Panc1 (cell line): ENCODE measurements at regions not wholly inside any gene's neighbourhood (a gene's known extent, or its start where the extent isn't known, plus 50 kb on each side); places are given as distances from the start of the nearest gene placed in this dataset.

Experiments used
- ATAC-seq: fragments of 200-7000 bp; cut with Tn5 transposase; 2 replicates; pipeline ENCODE4 v1.9.1; 2020; ENCODE audit warnings: mild to moderate bottlenecking, moderate library complexity
- BruUV-seq: library from RNA; stranded (reverse); fragments of 400-500 nt; replicated peaks from 2 replicates; lab custom pipeline; 2021; lab: Mats Ljungman, UMichigan
- CTCF ChIA-PET: fragments of 300-600 bp; sonication (Branson Sonifier 250); formaldehyde crosslinking; loops from one replicate; lab custom pipeline; 2022; ENCODE audit warnings: antibody characterized with exemption; lab: Charles Lee
- POLR2A ChIA-PET: fragments of 300-600 bp; sonication (Branson Sonifier 250); formaldehyde crosslinking; loops from one replicate; lab custom pipeline; 2022; ENCODE audit warnings: antibody characterized with exemption; lab: Charles Lee
- DNase-seq: peaks from one replicate; pipeline ENCODE4 v3.0.0-alpha.2; 2010; ENCODE audit warnings: low read depth, low spot score
- H3K27ac ChIP-seq: 2 replicates; pipeline ENCODE4 v1.5.1; 2011; ENCODE audit warnings: mild to moderate bottlenecking, low read length, inconsistent platforms
- H3K27me3 ChIP-seq: fragments of 200-500 bp; sonication (Bioruptor generic); 2 replicates; pipeline ENCODE4 v1.6.0; 2014; ENCODE audit warnings: low read length, inconsistent platforms; ENCODE audit not compliant: control insufficient read depth, insufficient read depth
- H3K36me3 ChIP-seq: fragments of 200-500 bp; sonication (Bioruptor generic); 2 replicates; pipeline ENCODE4 v1.5.1; 2014; ENCODE audit warnings: inconsistent platforms, mild to moderate bottlenecking, low read length, moderate library complexity; ENCODE audit not compliant: control insufficient read depth, insufficient read depth
- H3K4me1 ChIP-seq: 2 replicates; pipeline ENCODE4 v1.5.1; 2011; ENCODE audit warnings: inconsistent platforms, mild to moderate bottlenecking, low read length, moderate library complexity; ENCODE audit not compliant: control insufficient read depth, insufficient read depth
- H3K4me3 ChIP-seq, 2 experiments: 2 replicates each; pipeline ENCODE4 v1.5.1; 2011 to 2012; ENCODE audit warnings: low read depth in 2 of 2, low read length in 2 of 2, mild to moderate bottlenecking in 2 of 2, inconsistent platforms in 1 of 2, moderate library complexity in 1 of 2
- H3K9me3 ChIP-seq: fragments of 200-500 bp; sonication (Bioruptor generic); 2 replicates; pipeline ENCODE4 v1.5.1; 2014; ENCODE audit warnings: low read depth, mild to moderate bottlenecking, inconsistent platforms, low read length, moderate library complexity; ENCODE audit not compliant: control insufficient read depth, insufficient read depth
- POLR2AphosphoS5 ChIP-seq: IDR thresholded peaks from 2 replicates; pipeline ENCODE4 v1.6.1; 2012; ENCODE audit warnings: mild to moderate bottlenecking, low read depth, low read length, moderate library complexity
- SIN3A ChIP-seq: IDR thresholded peaks from 2 replicates; pipeline ENCODE4 v1.6.1; 2012; ENCODE audit warnings: low read depth, mild to moderate bottlenecking, low read length, moderate library complexity, borderline replicate concordance; ENCODE audit not compliant: insufficient read depth
- TCF7L2 ChIP-seq: IDR thresholded peaks from 2 replicates; pipeline ENCODE4 v1.6.1; 2011; ENCODE audit warnings: mild to moderate bottlenecking, low read depth, low read length, inconsistent platforms
- in situ Hi-C: cut with HindIII; loops from 2 replicates; pipeline ENCODE4 v1.10.0; 2016; ENCODE audit warnings: low sequenced_read_pairs, low pct_unique_long_range_greater_than_20kb
- intact Hi-C: fragments of 100-400 bp; cut with micrococcal nuclease; formaldehyde crosslinking; loops from one replicate; pipeline ENCODE4 v1.10.0; 2022; ENCODE audit not compliant: unreplicated experiment
- TF ChIP-seq, protein P1 (sequence below), 2 experiments: IDR thresholded peaks; 2 replicates each; pipeline ENCODE4 v1.6.1; 2011 to 2012; ENCODE audit warnings: low read depth in 2 of 2, control low read depth in 1 of 2, low read length in 1 of 2, mild to moderate bottlenecking in 1 of 2, moderate library complexity in 1 of 2; ENCODE audit not compliant: insufficient read depth in 1 of 2
- TF ChIP-seq, protein P2 (sequence below): fragments of 450-650 bp; IDR thresholded peaks from 2 replicates; pipeline ENCODE4 v1.5.1; 2017; ENCODE audit warnings: mild to moderate bottlenecking

DNA sequence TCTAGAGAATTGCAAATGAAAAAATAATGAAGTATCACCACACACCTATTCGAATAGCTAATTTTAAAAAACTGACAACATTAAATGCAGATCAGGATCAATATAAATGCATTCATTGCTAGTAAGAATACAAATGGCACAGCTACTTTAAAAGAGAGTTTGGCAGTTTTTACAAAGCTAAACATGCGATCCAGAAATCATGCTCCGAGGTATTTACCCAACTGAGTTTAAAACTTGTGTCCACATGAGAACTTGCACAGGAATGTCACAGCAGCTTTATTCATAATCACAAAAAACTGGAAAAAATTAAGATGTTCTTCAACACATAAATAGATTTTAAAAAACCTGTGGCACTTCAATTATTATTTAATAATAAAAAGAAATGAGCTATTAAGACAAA is 345.5 kb upstream of the TRPC7 start:
- POLR2A ChIA-PET = interaction anchor here (0.6 kb wide), 1 partner anchor 697 kb away, joined by 3 read pairs; no protein-coding TSS in a partner anchor
- BruUV-seq = no TSS peak
- intact Hi-C loops = no loop called here

DNA sequence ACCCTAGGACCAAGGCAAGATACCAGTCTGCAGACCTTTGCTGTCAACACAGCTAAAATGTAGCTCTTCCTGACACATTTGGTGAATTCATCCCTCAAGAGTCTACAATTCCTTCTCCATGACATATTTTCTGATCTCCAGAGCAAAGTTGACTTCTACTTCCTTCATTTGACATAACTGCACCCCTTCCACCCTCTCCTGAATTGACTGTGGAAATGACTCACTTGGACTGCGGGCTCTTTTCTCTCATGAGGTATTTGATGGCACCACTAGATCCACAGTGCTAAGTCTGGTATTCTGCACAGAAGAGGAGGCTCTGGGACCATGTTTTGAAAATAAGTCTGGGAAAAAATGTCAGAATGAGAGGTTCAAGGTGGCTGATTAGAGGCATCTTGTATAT is 338.4 kb upstream of the TRPC7 start:
- no peak for ATAC-seq
- Histone ChIP-seq H3K36me3 (no peaks in the 10 kb centered on the region), H3K4me3 (no peak overlapping the region), H3K27ac (no peak overlapping the region), H3K4me1 (no peaks in the 10 kb centered on the region), H3K9me3 (no peaks in the 10 kb centered on the region), H3K27me3 (no peaks in the 10 kb centered on the region)
- ChIA-PET CTCF (no interaction called here), POLR2A (no interaction called here)
- intact Hi-C loops = no loop called here
- no peak for DNase-seq
- BruUV-seq = no TSS peak
- in situ Hi-C loops = no loop called here
- TF ChIP-seq, protein P1, sequence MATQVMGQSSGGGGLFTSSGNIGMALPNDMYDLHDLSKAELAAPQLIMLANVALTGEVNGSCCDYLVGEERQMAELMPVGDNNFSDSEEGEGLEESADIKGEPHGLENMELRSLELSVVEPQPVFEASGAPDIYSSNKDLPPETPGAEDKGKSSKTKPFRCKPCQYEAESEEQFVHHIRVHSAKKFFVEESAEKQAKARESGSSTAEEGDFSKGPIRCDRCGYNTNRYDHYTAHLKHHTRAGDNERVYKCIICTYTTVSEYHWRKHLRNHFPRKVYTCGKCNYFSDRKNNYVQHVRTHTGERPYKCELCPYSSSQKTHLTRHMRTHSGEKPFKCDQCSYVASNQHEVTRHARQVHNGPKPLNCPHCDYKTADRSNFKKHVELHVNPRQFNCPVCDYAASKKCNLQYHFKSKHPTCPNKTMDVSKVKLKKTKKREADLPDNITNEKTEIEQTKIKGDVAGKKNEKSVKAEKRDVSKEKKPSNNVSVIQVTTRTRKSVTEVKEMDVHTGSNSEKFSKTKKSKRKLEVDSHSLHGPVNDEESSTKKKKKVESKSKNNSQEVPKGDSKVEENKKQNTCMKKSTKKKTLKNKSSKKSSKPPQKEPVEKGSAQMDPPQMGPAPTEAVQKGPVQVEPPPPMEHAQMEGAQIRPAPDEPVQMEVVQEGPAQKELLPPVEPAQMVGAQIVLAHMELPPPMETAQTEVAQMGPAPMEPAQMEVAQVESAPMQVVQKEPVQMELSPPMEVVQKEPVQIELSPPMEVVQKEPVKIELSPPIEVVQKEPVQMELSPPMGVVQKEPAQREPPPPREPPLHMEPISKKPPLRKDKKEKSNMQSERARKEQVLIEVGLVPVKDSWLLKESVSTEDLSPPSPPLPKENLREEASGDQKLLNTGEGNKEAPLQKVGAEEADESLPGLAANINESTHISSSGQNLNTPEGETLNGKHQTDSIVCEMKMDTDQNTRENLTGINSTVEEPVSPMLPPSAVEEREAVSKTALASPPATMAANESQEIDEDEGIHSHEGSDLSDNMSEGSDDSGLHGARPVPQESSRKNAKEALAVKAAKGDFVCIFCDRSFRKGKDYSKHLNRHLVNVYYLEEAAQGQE (IDR thresholded peaks at IDR 0.05; ENCODE audit: insufficient read depth in 1 of 2, low read depth in 2 of 2, low read length in 1 of 2) = no peak
- no peak for TF ChIP-seq SIN3A
- no peak for TF ChIP-seq POLR2AphosphoS5
- TF ChIP-seq TCF7L2 = no peak
- TF ChIP-seq, protein P2, sequence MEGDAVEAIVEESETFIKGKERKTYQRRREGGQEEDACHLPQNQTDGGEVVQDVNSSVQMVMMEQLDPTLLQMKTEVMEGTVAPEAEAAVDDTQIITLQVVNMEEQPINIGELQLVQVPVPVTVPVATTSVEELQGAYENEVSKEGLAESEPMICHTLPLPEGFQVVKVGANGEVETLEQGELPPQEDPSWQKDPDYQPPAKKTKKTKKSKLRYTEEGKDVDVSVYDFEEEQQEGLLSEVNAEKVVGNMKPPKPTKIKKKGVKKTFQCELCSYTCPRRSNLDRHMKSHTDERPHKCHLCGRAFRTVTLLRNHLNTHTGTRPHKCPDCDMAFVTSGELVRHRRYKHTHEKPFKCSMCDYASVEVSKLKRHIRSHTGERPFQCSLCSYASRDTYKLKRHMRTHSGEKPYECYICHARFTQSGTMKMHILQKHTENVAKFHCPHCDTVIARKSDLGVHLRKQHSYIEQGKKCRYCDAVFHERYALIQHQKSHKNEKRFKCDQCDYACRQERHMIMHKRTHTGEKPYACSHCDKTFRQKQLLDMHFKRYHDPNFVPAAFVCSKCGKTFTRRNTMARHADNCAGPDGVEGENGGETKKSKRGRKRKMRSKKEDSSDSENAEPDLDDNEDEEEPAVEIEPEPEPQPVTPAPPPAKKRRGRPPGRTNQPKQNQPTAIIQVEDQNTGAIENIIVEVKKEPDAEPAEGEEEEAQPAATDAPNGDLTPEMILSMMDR = no peak

More for the DNA sequence above, 345.5 kb upstream of the TRPC7 start:
- no peaks in the 10 kb centered on the region for H3K27me3 ChIP-seq
- H3K4me3 ChIP-seq = no peak overlapping the region
- TF ChIP-seq, protein P2 = no peak
- H3K27ac ChIP-seq = no peak overlapping the region
- in situ Hi-C loops = no loop called here
- no peaks in the 10 kb centered on the region for H3K4me1 ChIP-seq
- no peaks in the 10 kb centered on the region for H3K9me3 ChIP-seq
- no peak for DNase-seq
- ATAC-seq = no peak
- H3K36me3 ChIP-seq = no peaks in the 10 kb centered on the region
- CTCF ChIA-PET = interaction anchor here (0.7 kb wide), 1 partner anchor 54 kb away, joined by 12 read pairs; no protein-coding TSS in a partner anchor
